GM12878 (cell line): ENCODE measurements at regions not wholly inside any gene's neighbourhood (a gene's known extent, or its start where the extent isn't known, plus 50 kb on each side); places are given as distances from the start of the nearest gene placed in this dataset.

Experiments used
- RFX5 ChIP-seq: IDR thresholded peaks from 2 replicates; pipeline ENCODE4 v1.6.1; 2011; ENCODE audit warnings: low read depth, low read length, improper control_type of control experiment
- SIN3A ChIP-seq: IDR thresholded peaks from 2 replicates; pipeline ENCODE4 v1.6.1; 2012; ENCODE audit warnings: low read depth, low read length, improper control_type of control experiment
- TF ChIP-seq, protein P1 (sequence below), 3 experiments: IDR thresholded peaks in 2 of 3; conservative IDR thresholded peaks in 1 of 3; 2 replicates each; pipeline ENCODE4 v1.5.1; 2011; ENCODE audit warnings: low read depth in 3 of 3, low read length in 3 of 3, mild to moderate bottlenecking in 3 of 3, control low read depth in 2 of 3, moderate library complexity in 2 of 3, inconsistent platforms in 1 of 3, mixed read lengths in 1 of 3; ENCODE audit not compliant: control insufficient read depth in 2 of 3, insufficient read depth in 1 of 3; ENCODE audit errors: extremely low read depth in 1 of 3
- TF ChIP-seq, protein P2 (sequence below): IDR thresholded peaks from 2 replicates; pipeline ENCODE4 v1.6.1; 2011; ENCODE audit warnings: low read depth, mild to moderate bottlenecking, low read length, moderate library complexity, borderline replicate concordance; ENCODE audit errors: extremely low read depth

DNA sequence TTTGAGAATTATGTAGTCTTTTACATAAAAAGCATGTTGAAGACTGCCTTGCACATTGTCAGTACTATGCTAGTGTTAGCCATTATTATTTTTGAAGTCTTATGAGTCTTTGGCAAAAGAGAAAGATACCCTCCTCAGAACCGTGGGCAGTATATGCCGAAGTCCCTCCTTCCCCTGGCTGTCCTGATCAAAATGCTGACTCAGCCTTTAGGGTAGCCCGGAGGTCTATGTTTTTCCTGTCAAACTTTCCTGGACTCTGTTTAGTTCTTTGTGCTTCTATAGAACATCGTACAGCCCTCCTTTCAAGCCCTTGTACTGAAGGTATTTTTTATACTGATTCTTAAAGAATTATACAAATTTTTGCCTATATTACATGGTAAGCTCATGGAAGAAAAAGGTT, 264.7 kb upstream of the ATP5MC3 start:
- TF ChIP-seq, protein P1, sequence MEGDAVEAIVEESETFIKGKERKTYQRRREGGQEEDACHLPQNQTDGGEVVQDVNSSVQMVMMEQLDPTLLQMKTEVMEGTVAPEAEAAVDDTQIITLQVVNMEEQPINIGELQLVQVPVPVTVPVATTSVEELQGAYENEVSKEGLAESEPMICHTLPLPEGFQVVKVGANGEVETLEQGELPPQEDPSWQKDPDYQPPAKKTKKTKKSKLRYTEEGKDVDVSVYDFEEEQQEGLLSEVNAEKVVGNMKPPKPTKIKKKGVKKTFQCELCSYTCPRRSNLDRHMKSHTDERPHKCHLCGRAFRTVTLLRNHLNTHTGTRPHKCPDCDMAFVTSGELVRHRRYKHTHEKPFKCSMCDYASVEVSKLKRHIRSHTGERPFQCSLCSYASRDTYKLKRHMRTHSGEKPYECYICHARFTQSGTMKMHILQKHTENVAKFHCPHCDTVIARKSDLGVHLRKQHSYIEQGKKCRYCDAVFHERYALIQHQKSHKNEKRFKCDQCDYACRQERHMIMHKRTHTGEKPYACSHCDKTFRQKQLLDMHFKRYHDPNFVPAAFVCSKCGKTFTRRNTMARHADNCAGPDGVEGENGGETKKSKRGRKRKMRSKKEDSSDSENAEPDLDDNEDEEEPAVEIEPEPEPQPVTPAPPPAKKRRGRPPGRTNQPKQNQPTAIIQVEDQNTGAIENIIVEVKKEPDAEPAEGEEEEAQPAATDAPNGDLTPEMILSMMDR (IDR thresholded peaks at IDR 0.05 in 2 of 3, conservative IDR thresholded peaks at IDR 0.05 in 1 of 3; ENCODE audit: control insufficient read depth in 2 of 3, extremely low read depth in 1 of 3, insufficient read depth in 1 of 3, low read depth in 3 of 3, low read length in 3 of 3): no peak
- TF ChIP-seq SIN3A: no peak
- TF ChIP-seq, protein P2, sequence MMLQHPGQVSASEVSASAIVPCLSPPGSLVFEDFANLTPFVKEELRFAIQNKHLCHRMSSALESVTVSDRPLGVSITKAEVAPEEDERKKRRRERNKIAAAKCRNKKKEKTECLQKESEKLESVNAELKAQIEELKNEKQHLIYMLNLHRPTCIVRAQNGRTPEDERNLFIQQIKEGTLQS: no peak
- no peak for TF ChIP-seq RFX5
